ENCODE measurements at regions not wholly inside any gene's neighbourhood (a gene's known extent, or its start where the extent isn't known, plus 50 kb on each side); places are given as distances from the start of the nearest gene placed in this dataset.

- H3K27ac ChIP-seq (ENCODE audit: low read depth, low read length, poor library complexity, severe bottlenecking): no peak overlapping the region
- no peaks in the 10 kb centered on the region for H3K9me3 ChIP-seq (ENCODE audit: low read depth, low read length, poor library complexity, severe bottlenecking)
- intact Hi-C loops (cut with micrococcal nuclease; ENCODE audit: unreplicated experiment): loop anchor here (10.0 kb wide), 1 partner anchor 380 kb away; no protein-coding TSS in a partner anchor
- TF ChIP-seq CTCF (conservative IDR thresholded peaks at IDR 0.05; ENCODE audit: low read depth, low read length): no peak
- TF ChIP-seq EZH2 (IDR thresholded peaks at IDR 0.05; ENCODE audit: borderline replicate concordance, low read depth, low read length, poor library complexity, severe bottlenecking): no peak
- ChIA-PET CTCF (no interaction called here), POLR2A (ENCODE audit: low non-redundant PET) (no interaction called here)
- no peak for DNase-seq (ENCODE audit: low spot score)
- H3K27me3 ChIP-seq (replicated peaks; ENCODE audit: insufficient read depth, low read depth, low read length, poor library complexity): no peaks in the 10 kb centered on the region
- peaks cover 23% of the 10 kb centered on the region for H3K4me1 ChIP-seq (ENCODE audit: insufficient read depth, low read length, poor library complexity, severe bottlenecking)
- no peak overlapping the region for H3K4me3 ChIP-seq (ENCODE audit: low read depth, low read length, poor library complexity, severe bottlenecking)
- H3K36me3 ChIP-seq (ENCODE audit: insufficient read depth, low read length, poor library complexity, severe bottlenecking): no peaks in the 10 kb centered on the region
- BruUV-seq (replicated peaks): no TSS peak
Observed at GRCh38 chr2:143934626-143935481, 585.1 kb downstream of the ZEB2 start.

DNA sequence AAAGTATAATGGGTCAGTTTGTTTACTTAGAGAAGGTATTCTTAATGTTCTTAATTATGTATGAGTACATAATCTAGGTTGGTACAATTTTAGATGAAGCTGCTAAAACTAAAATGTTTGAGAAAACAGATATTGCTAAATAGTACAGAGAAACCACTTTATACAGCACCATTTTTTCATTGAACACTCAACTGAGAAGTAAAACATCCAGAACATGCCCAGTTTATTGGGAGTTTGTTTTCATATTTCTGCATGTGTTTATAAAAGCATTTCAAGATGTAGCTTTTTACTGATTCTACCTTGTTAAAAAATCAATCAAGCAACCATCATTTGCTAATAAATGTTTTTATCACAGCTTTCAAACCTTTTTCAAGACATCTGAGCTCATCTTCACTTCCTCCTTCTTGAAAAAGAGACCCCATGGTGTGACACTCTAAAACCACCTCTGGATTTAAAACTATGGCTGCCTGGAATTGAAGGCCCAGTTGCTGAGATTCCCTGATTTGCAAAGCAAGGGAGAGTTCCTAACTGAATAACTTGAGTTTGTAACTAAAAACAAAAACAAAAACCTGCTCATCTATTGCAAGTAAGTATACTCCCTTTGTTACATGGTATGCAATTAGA is 585.9 kb downstream of the ZEB2 start:
- ChIA-PET CTCF (no interaction called here), POLR2A (ENCODE audit: low non-redundant PET) (interaction anchor here (0.7 kb wide), 1 partner anchor 492 kb away, joined by 5 read pairs; no protein-coding TSS in a partner anchor)
- intact Hi-C loops (cut with micrococcal nuclease; ENCODE audit: unreplicated experiment): loop anchor here (10.0 kb wide), 1 partner anchor 381 kb away; no protein-coding TSS in a partner anchor
- BruUV-seq (replicated peaks): no TSS peak
- Histone ChIP-seq H3K4me1 (ENCODE audit: insufficient read depth, low read length, poor library complexity, severe bottlenecking) (peaks cover 15% of the 10 kb centered on the region), H3K4me3 (ENCODE audit: low read depth, low read length, poor library complexity, severe bottlenecking) (no peak overlapping the region), H3K27ac (ENCODE audit: low read depth, low read length, poor library complexity, severe bottlenecking) (no peak overlapping the region), H3K27me3 (replicated peaks; ENCODE audit: insufficient read depth, low read depth, low read length, poor library complexity) (no peaks in the 10 kb centered on the region), H3K36me3 (ENCODE audit: insufficient read depth, low read length, poor library complexity, severe bottlenecking) (no peaks in the 10 kb centered on the region), H3K9me3 (ENCODE audit: low read depth, low read length, poor library complexity, severe bottlenecking) (no peaks in the 10 kb centered on the region)
- no peak for DNase-seq (ENCODE audit: low spot score)
- TF ChIP-seq CTCF (conservative IDR thresholded peaks at IDR 0.05; ENCODE audit: low read depth, low read length) (no peak), EZH2 (IDR thresholded peaks at IDR 0.05; ENCODE audit: borderline replicate concordance, low read depth, low read length, poor library complexity, severe bottlenecking) (no peak)

- no peak for DNase-seq (ENCODE audit: low spot score)
- H3K9me3 ChIP-seq (ENCODE audit: low read depth, low read length, poor library complexity, severe bottlenecking): no peaks in the 10 kb centered on the region
- CTCF ChIA-PET: no interaction called here
- H3K36me3 ChIP-seq (ENCODE audit: insufficient read depth, low read length, poor library complexity, severe bottlenecking): no peaks in the 10 kb centered on the region
- no peaks in the 10 kb centered on the region for H3K4me1 ChIP-seq (ENCODE audit: insufficient read depth, low read length, poor library complexity, severe bottlenecking)
- no peak for TF ChIP-seq EZH2 (IDR thresholded peaks at IDR 0.05; ENCODE audit: borderline replicate concordance, low read depth, low read length, poor library complexity, severe bottlenecking)
- no peak for TF ChIP-seq CTCF (conservative IDR thresholded peaks at IDR 0.05; ENCODE audit: low read depth, low read length)
- intact Hi-C loops (cut with micrococcal nuclease; ENCODE audit: unreplicated experiment): loop anchor here (10.0 kb wide), 1 partner anchor 384 kb away; no protein-coding TSS in a partner anchor
- POLR2A ChIA-PET (ENCODE audit: low non-redundant PET): no interaction called here
- H3K27me3 ChIP-seq (replicated peaks; ENCODE audit: insufficient read depth, low read depth, low read length, poor library complexity): no peaks in the 10 kb centered on the region
- no TSS peak for BruUV-seq (replicated peaks)
- H3K27ac ChIP-seq (ENCODE audit: low read depth, low read length, poor library complexity, severe bottlenecking): no peak overlapping the region
- H3K4me3 ChIP-seq (ENCODE audit: low read depth, low read length, poor library complexity, severe bottlenecking): no peak overlapping the region
Observed at GRCh38 chr2:143930891-143931290, 589.0 kb downstream of the ZEB2 start.
